ENCODE measurements at regions not wholly inside any gene's neighbourhood (a gene's known extent, or its start where the extent isn't known, plus 50 kb on each side); places are given as distances from the start of the nearest gene placed in this dataset.
"Not testable (repeated sequence)": the region's sequence is repeated elsewhere in the genome, so short reads cannot be mapped to it uniquely, and the experiment has no call there.

GRCh38 chr5:89178541-89178940 is 295.6 kb upstream of the MEF2C start:
- no peaks in the 10 kb centered on the region for H3K36me3 ChIP-seq (ENCODE audit: insufficient read depth)
- WGBS: 91% methylated on average over 2 of the region's 2 CpGs
- H3K4me1 ChIP-seq (ENCODE audit: insufficient read depth): no peaks in the 10 kb centered on the region
- H3K27ac ChIP-seq (ENCODE audit: low read depth): no peak overlapping the region
- H3K4me3 ChIP-seq (ENCODE audit: low read depth, low read length): no peak overlapping the region
- no peak for DNase-seq (ENCODE audit: extremely low spot score)

- Histone ChIP-seq H3K36me3 (ENCODE audit: insufficient read depth) (no peaks in the 10 kb centered on the region), H3K4me3 (ENCODE audit: low read depth, low read length) (no peak overlapping the region), H3K4me1 (ENCODE audit: insufficient read depth) (no peaks in the 10 kb centered on the region), H3K27ac (ENCODE audit: low read depth) (no peak overlapping the region)
- DNase-seq (ENCODE audit: extremely low spot score): no peak
- WGBS: 97% methylated on average over 1 of the region's 1 CpG
Observed at GRCh38 chr5:89173528-89173927, 290.5 kb upstream of the MEF2C start.

- DNase-seq (ENCODE audit: extremely low spot score): no peak
- Histone ChIP-seq H3K36me3 (ENCODE audit: insufficient read depth) (no peaks in the 10 kb centered on the region), H3K27ac (ENCODE audit: low read depth) (no peak overlapping the region), H3K4me1 (ENCODE audit: insufficient read depth) (no peaks in the 10 kb centered on the region), H3K4me3 (ENCODE audit: low read depth, low read length) (no peak overlapping the region)
- WGBS: 92% methylated on average over 3 of the region's 3 CpGs
Observed at GRCh38 chr5:89168766-89169165, 285.8 kb upstream of the MEF2C start.

- not testable (repeated sequence) for H3K4me1 ChIP-seq (ENCODE audit: insufficient read depth)
Observed at GRCh38 chr5:89164703-89165102, 281.7 kb upstream of the MEF2C start.

GRCh38 chr5:89156226-89156625 is 273.2 kb upstream of the MEF2C start:
- no peak for DNase-seq (ENCODE audit: extremely low spot score)
- Histone ChIP-seq H3K27ac (ENCODE audit: low read depth) (no peak overlapping the region), H3K4me1 (ENCODE audit: insufficient read depth) (no peaks in the 10 kb centered on the region), H3K36me3 (ENCODE audit: insufficient read depth) (no peaks in the 10 kb centered on the region), H3K4me3 (ENCODE audit: low read depth, low read length) (no peak overlapping the region)

More at GRCh38 chr5:89164703-89165102, 281.7 kb upstream of the MEF2C start:
- H3K4me3 ChIP-seq (ENCODE audit: low read depth, low read length); DNase-seq (ENCODE audit: extremely low spot score); H3K36me3 ChIP-seq (ENCODE audit: insufficient read depth); H3K27ac ChIP-seq (ENCODE audit: low read depth): not testable (repeated sequence)
- 95% methylated on average over 2 of the region's 2 CpGs for WGBS

- no peaks in the 10 kb centered on the region for H3K4me1 ChIP-seq (ENCODE audit: insufficient read depth)
- H3K27ac ChIP-seq (ENCODE audit: low read depth): no peak overlapping the region
- no peaks in the 10 kb centered on the region for H3K36me3 ChIP-seq (ENCODE audit: insufficient read depth)
- WGBS: 85% methylated on average over 1 of the region's 1 CpG
- H3K4me3 ChIP-seq (ENCODE audit: low read depth, low read length): no peak overlapping the region
- DNase-seq (ENCODE audit: extremely low spot score): no peak
Observed at GRCh38 chr5:89147031-89147430, 264.0 kb upstream of the MEF2C start.

GRCh38 chr5:89137148-89137547 is 254.2 kb upstream of the MEF2C start:
- 83% methylated on average over 1 of the region's 1 CpG for WGBS

GRCh38 chr5:89133975-89134374 is 251.0 kb upstream of the MEF2C start:
- DNase-seq (ENCODE audit: extremely low spot score): no peak
- H3K4me1 ChIP-seq (ENCODE audit: insufficient read depth): no peaks in the 10 kb centered on the region
- no peak overlapping the region for H3K27ac ChIP-seq (ENCODE audit: low read depth)
- no peaks in the 10 kb centered on the region for H3K36me3 ChIP-seq (ENCODE audit: insufficient read depth)
- WGBS: 97% methylated on average over 1 of the region's 1 CpG
- no peak overlapping the region for H3K4me3 ChIP-seq (ENCODE audit: low read depth, low read length)

More at GRCh38 chr5:89137148-89137547, 254.2 kb upstream of the MEF2C start:
- Histone ChIP-seq H3K4me3 (ENCODE audit: low read depth, low read length) (no peak overlapping the region), H3K27ac (ENCODE audit: low read depth) (no peak overlapping the region), H3K4me1 (ENCODE audit: insufficient read depth) (no peaks in the 10 kb centered on the region), H3K36me3 (ENCODE audit: insufficient read depth) (no peaks in the 10 kb centered on the region)
- no peak for DNase-seq (ENCODE audit: extremely low spot score)

- DNase-seq (ENCODE audit: extremely low spot score): no peak
- Histone ChIP-seq H3K4me3 (ENCODE audit: low read depth, low read length) (no peak overlapping the region), H3K4me1 (ENCODE audit: insufficient read depth) (no peaks in the 10 kb centered on the region), H3K27ac (ENCODE audit: low read depth) (no peak overlapping the region), H3K36me3 (ENCODE audit: insufficient read depth) (no peaks in the 10 kb centered on the region)
- WGBS: 83% methylated on average over 1 of the region's 1 CpG
Observed at GRCh38 chr5:89133129-89133528, 250.1 kb upstream of the MEF2C start.

GRCh38 chr5:89130851-89131250 is 247.9 kb upstream of the MEF2C start:
- Histone ChIP-seq H3K36me3 (ENCODE audit: insufficient read depth) (no peaks in the 10 kb centered on the region), H3K27ac (ENCODE audit: low read depth) (no peak overlapping the region), H3K4me3 (ENCODE audit: low read depth, low read length) (no peak overlapping the region), H3K4me1 (ENCODE audit: insufficient read depth) (no peaks in the 10 kb centered on the region)
- WGBS: 93% methylated on average over 1 of the region's 1 CpG
- no peak for DNase-seq (ENCODE audit: extremely low spot score)

- H3K4me3 ChIP-seq (ENCODE audit: low read depth, low read length): no peak overlapping the region
Observed at GRCh38 chr5:89129941-89130340, 247.0 kb upstream of the MEF2C start.

GRCh38 chr5:89128906-89129625 is 246.1 kb upstream of the MEF2C start:
- Histone ChIP-seq H3K36me3 (ENCODE audit: insufficient read depth) (no peaks in the 10 kb centered on the region), H3K4me3 (ENCODE audit: low read depth, low read length) (no peak overlapping the region), H3K4me1 (ENCODE audit: insufficient read depth) (no peaks in the 10 kb centered on the region), H3K27ac (ENCODE audit: low read depth) (no peak overlapping the region)
- no peak for DNase-seq (ENCODE audit: extremely low spot score)
- 96% methylated on average over 2 of the region's 2 CpGs for WGBS

More at GRCh38 chr5:89129941-89130340, 247.0 kb upstream of the MEF2C start:
- no peak overlapping the region for H3K27ac ChIP-seq (ENCODE audit: low read depth)
- no peaks in the 10 kb centered on the region for H3K36me3 ChIP-seq (ENCODE audit: insufficient read depth)
- H3K4me1 ChIP-seq (ENCODE audit: insufficient read depth): no peaks in the 10 kb centered on the region
- DNase-seq (ENCODE audit: extremely low spot score): no peak
- WGBS: 79% methylated on average over 1 of the region's 1 CpG

- Histone ChIP-seq H3K4me1 (ENCODE audit: insufficient read depth) (no peaks in the 10 kb centered on the region), H3K27ac (ENCODE audit: low read depth) (no peak overlapping the region), H3K4me3 (ENCODE audit: low read depth, low read length) (no peak overlapping the region), H3K36me3 (ENCODE audit: insufficient read depth) (no peaks in the 10 kb centered on the region)
- 74% methylated on average over 2 of the region's 2 CpGs for WGBS
- DNase-seq (ENCODE audit: extremely low spot score): no peak
Observed at GRCh38 chr5:89128092-89128491, 245.1 kb upstream of the MEF2C start.

GRCh38 chr5:89127191-89127590 is 244.2 kb upstream of the MEF2C start:
- H3K36me3 ChIP-seq (ENCODE audit: insufficient read depth): no peaks in the 10 kb centered on the region
- H3K4me3 ChIP-seq (ENCODE audit: low read depth, low read length): no peak overlapping the region
- H3K4me1 ChIP-seq (ENCODE audit: insufficient read depth): no peaks in the 10 kb centered on the region
- DNase-seq (ENCODE audit: extremely low spot score): no peak
- H3K27ac ChIP-seq (ENCODE audit: low read depth): no peak overlapping the region
- WGBS: 88% methylated on average over 3 of the region's 3 CpGs

- no peak for DNase-seq (ENCODE audit: extremely low spot score)
- 94% methylated on average over 2 of the region's 2 CpGs for WGBS
- no peak overlapping the region for H3K4me3 ChIP-seq (ENCODE audit: low read depth, low read length)
Observed at GRCh38 chr5:89125372-89125771, 242.4 kb upstream of the MEF2C start.

More at GRCh38 chr5:89125372-89125771, 242.4 kb upstream of the MEF2C start:
- H3K4me1 ChIP-seq (ENCODE audit: insufficient read depth): no peaks in the 10 kb centered on the region
- no peaks in the 10 kb centered on the region for H3K36me3 ChIP-seq (ENCODE audit: insufficient read depth)
- H3K27ac ChIP-seq (ENCODE audit: low read depth): no peak overlapping the region

Measured in urinary bladder (tissue), 3 donors.